ENCODE measurements at regions not wholly inside any gene's neighbourhood (a gene's known extent, or its start where the extent isn't known, plus 50 kb on each side); places are given as distances from the start of the nearest gene placed in this dataset.
A peak's percentile ranks its signal among the peaks of the same experiment; 100 is the strongest.

- Histone ChIP-seq H3K79me2 (ENCODE audit: insufficient read depth, low read length) (no peaks in the 10 kb centered on the region), H3K27me3 (ENCODE audit: insufficient read depth, low read length) (no peaks in the 10 kb centered on the region), H3K9me3 (ENCODE audit: low read depth, low read length) (no peaks in the 10 kb centered on the region), H3K4me3 (ENCODE audit: insufficient read depth, low read length) (no peak overlapping the region), H3K4me2 (ENCODE audit: insufficient read depth, low read length) (peak overlapping the region; percentile 59), H3K4me1 (ENCODE audit: insufficient read depth, low read length) (peaks cover 12% of the 10 kb centered on the region), H4K20me1 (ENCODE audit: insufficient read depth, low read length) (no peaks in the 10 kb centered on the region), H3K27ac (ENCODE audit: low read depth, low read length) (peak overlapping the region; percentile 98), H2AFZ (ENCODE audit: low read length) (no peak overlapping the region), H3K36me3 (ENCODE audit: insufficient read depth, low read length) (no peaks in the 10 kb centered on the region)
- TF ChIP-seq CTCF (IDR thresholded peaks at IDR 0.05; ENCODE audit: extremely low read depth, low read depth, low read length) = no peak
- DNase-seq (ENCODE audit: insufficient read length, low spot score, missing footprints) = no peak
Observed at GRCh38 chr12:28130234-28130624, 60.0 kb upstream of the CCDC91 start.

- H3K4me3 ChIP-seq (ENCODE audit: insufficient read depth, low read length) = no peak overlapping the region
- H4K20me1 ChIP-seq (ENCODE audit: insufficient read depth, low read length) = no peaks in the 10 kb centered on the region
- no peaks in the 10 kb centered on the region for H3K36me3 ChIP-seq (ENCODE audit: insufficient read depth, low read length)
- TF ChIP-seq CTCF (IDR thresholded peaks at IDR 0.05; ENCODE audit: extremely low read depth, low read depth, low read length) = peak; percentile 8
- peaks cover 12% of the 10 kb centered on the region for H3K4me1 ChIP-seq (ENCODE audit: insufficient read depth, low read length)
- peak; percentile 76 for DNase-seq (ENCODE audit: insufficient read length, low spot score, missing footprints)
- H3K4me2 ChIP-seq (ENCODE audit: insufficient read depth, low read length) = peak overlapping the region; percentile 59
- H3K27me3 ChIP-seq (ENCODE audit: insufficient read depth, low read length) = no peaks in the 10 kb centered on the region
- no peaks in the 10 kb centered on the region for H3K79me2 ChIP-seq (ENCODE audit: insufficient read depth, low read length)
- H2AFZ ChIP-seq (ENCODE audit: low read length) = peak overlapping the region; percentile 71
- peak overlapping the region; percentile 98 for H3K27ac ChIP-seq (ENCODE audit: low read depth, low read length)
- H3K9me3 ChIP-seq (ENCODE audit: low read depth, low read length) = no peaks in the 10 kb centered on the region
Observed at GRCh38 chr12:28130625-28131598, 59.3 kb upstream of the CCDC91 start.

- H3K4me2 ChIP-seq (ENCODE audit: insufficient read depth, low read length) = no peak overlapping the region
- no peak for DNase-seq (ENCODE audit: insufficient read length, low spot score, missing footprints)
Observed at GRCh38 chr12:28132398-28132797, 57.9 kb upstream of the CCDC91 start.

More at GRCh38 chr12:28132398-28132797, 57.9 kb upstream of the CCDC91 start:
- Histone ChIP-seq H3K27ac (ENCODE audit: low read depth, low read length) (no peak overlapping the region), H3K9me3 (ENCODE audit: low read depth, low read length) (no peaks in the 10 kb centered on the region), H3K4me1 (ENCODE audit: insufficient read depth, low read length) (peaks cover 12% of the 10 kb centered on the region), H3K79me2 (ENCODE audit: insufficient read depth, low read length) (no peaks in the 10 kb centered on the region), H2AFZ (ENCODE audit: low read length) (no peak overlapping the region), H3K4me3 (ENCODE audit: insufficient read depth, low read length) (no peak overlapping the region), H3K36me3 (ENCODE audit: insufficient read depth, low read length) (no peaks in the 10 kb centered on the region), H4K20me1 (ENCODE audit: insufficient read depth, low read length) (no peaks in the 10 kb centered on the region), H3K27me3 (ENCODE audit: insufficient read depth, low read length) (no peaks in the 10 kb centered on the region)
- no peak for TF ChIP-seq CTCF (IDR thresholded peaks at IDR 0.05; ENCODE audit: extremely low read depth, low read depth, low read length)
